GM19372 (cell line): ENCODE measurements at regions not wholly inside any gene's neighbourhood (a gene's known extent, or its start where the extent isn't known, plus 50 kb on each side); places are given as distances from the start of the nearest gene placed in this dataset.
"Not testable (repeated sequence)": the region's sequence is repeated elsewhere in the genome, so short reads cannot be mapped to it uniquely, and the experiment has no call there.

Experiments
- ATAC-seq: cut with Tn5 transposase; IDR thresholded peaks from one replicate; pipeline ENCODE4 v1.9.1; 2021; ENCODE audit warnings: mild to moderate bottlenecking, low read depth, moderate library complexity; ENCODE audit not compliant: unreplicated experiment

- ATAC-seq, result no peak
Observed at GRCh38 chr2:82246220-82246775, 1941.7 kb upstream of the LRRTM1 start.

- ATAC-seq, result no peak
Observed at GRCh38 chr2:82239176-82239575, 1934.6 kb upstream of the LRRTM1 start.

GRCh38 chr2:82237994-82238662, 1933.6 kb upstream of the LRRTM1 start:
- ATAC-seq, result no peak

GRCh38 chr2:82234283-82234874, 1929.8 kb upstream of the LRRTM1 start:
- ATAC-seq, result no peak

- ATAC-seq, result no peak
Observed at GRCh38 chr2:82233806-82234205, 1929.3 kb upstream of the LRRTM1 start.

- ATAC-seq, result no peak
Observed at GRCh38 chr2:82230406-82230805, 1925.9 kb upstream of the LRRTM1 start.

GRCh38 chr2:82226441-82226840, 1921.9 kb upstream of the LRRTM1 start:
- ATAC-seq, result no peak

GRCh38 chr2:82224301-82224940, 1919.9 kb upstream of the LRRTM1 start:
- no peak for ATAC-seq

- no peak for ATAC-seq
Observed at GRCh38 chr2:82215212-82215611, 1910.7 kb upstream of the LRRTM1 start.

- no peak for ATAC-seq
Observed at GRCh38 chr2:82199493-82199852, 1894.9 kb upstream of the LRRTM1 start.

- no peak for ATAC-seq
Observed at GRCh38 chr2:82198809-82199492, 1894.4 kb upstream of the LRRTM1 start.

- ATAC-seq, result no peak
Observed at GRCh38 chr2:82182270-82182669, 1877.7 kb upstream of the LRRTM1 start.

GRCh38 chr2:82175210-82175609, 1870.7 kb upstream of the LRRTM1 start:
- not testable (repeated sequence) for ATAC-seq

GRCh38 chr2:82172483-82172882, 1867.9 kb upstream of the LRRTM1 start:
- ATAC-seq, result no peak

- no peak for ATAC-seq
Observed at GRCh38 chr2:82169379-82169778, 1864.8 kb upstream of the LRRTM1 start.

- ATAC-seq, result no peak
Observed at GRCh38 chr2:82165377-82165776, 1860.8 kb upstream of the LRRTM1 start.

- no peak for ATAC-seq
Observed at GRCh38 chr2:82158150-82158549, 1853.6 kb upstream of the LRRTM1 start.

GRCh38 chr2:82155469-82155868, 1850.9 kb upstream of the LRRTM1 start:
- no peak for ATAC-seq

GRCh38 chr2:82143343-82143742, 1838.8 kb upstream of the LRRTM1 start:
- ATAC-seq, result no peak

GRCh38 chr2:82139979-82140611, 1835.5 kb upstream of the LRRTM1 start:
- ATAC-seq, result no peak

- no peak for ATAC-seq
Observed at GRCh38 chr2:82137441-82137840, 1832.9 kb upstream of the LRRTM1 start.
